GM12878 (cell line): ENCODE measurements at regions not wholly inside any gene's neighbourhood (a gene's known extent, or its start where the extent isn't known, plus 50 kb on each side); places are given as distances from the start of the nearest gene placed in this dataset.

ENCODE experiments used
- ATF3 ChIP-seq: IDR thresholded peaks from 2 replicates; pipeline ENCODE4 v1.6.1; 2011; ENCODE audit warnings: low read depth, mild to moderate bottlenecking, low read length, moderate library complexity, borderline replicate concordance; ENCODE audit errors: extremely low read depth
- E2F4 ChIP-seq: IDR thresholded peaks from 2 replicates; pipeline ENCODE4 v1.6.1; 2012; ENCODE audit warnings: low read depth, low read length, improper control_type of control experiment
- NKRF ChIP-seq: fragments of 450-650 bp; conservative IDR thresholded peaks from 2 replicates; pipeline ENCODE4 v1.6.1; 2017; ENCODE audit warnings: mild to moderate bottlenecking, moderate library complexity
- PRDM15 ChIP-seq: fragments of 450-650 bp; formaldehyde crosslinking; IDR thresholded peaks from 2 replicates; pipeline ENCODE4 v1.4.0; 2020; ENCODE audit warnings: mild to moderate bottlenecking, moderate library complexity
- SPI1 ChIP-seq: IDR thresholded peaks from 2 replicates; pipeline ENCODE4 v1.6.1; 2011; ENCODE audit warnings: low read depth, mild to moderate bottlenecking, low read length, moderate library complexity, borderline replicate concordance; ENCODE audit not compliant: insufficient read depth
- USF1 ChIP-seq: IDR thresholded peaks from 2 replicates; pipeline ENCODE4 v1.6.1; 2011; ENCODE audit warnings: borderline replicate concordance, low read depth, mild to moderate bottlenecking, moderate library complexity, mixed read lengths, low read length; ENCODE audit not compliant: insufficient read depth; ENCODE audit errors: extremely low read length
- ZNF274 ChIP-seq: IDR thresholded peaks from one replicate; pipeline ENCODE4 v1.8.0; 2011; ENCODE audit not compliant: insufficient read length, insufficient read depth
- ZNF687 ChIP-seq: fragments of 450-650 bp; IDR thresholded peaks from 2 replicates; pipeline ENCODE4 v1.6.1; 2017; ENCODE audit warnings: mild to moderate bottlenecking, moderate library complexity

GRCh38 chr4:186018784-186019183, 50.2 kb upstream of the TLR3 start (continued):
- no peak for TF ChIP-seq ZNF274
- TF ChIP-seq USF1 = no peak
- no peak for TF ChIP-seq NKRF
- no peak for TF ChIP-seq ZNF687
- TF ChIP-seq ATF3 = no peak
- TF ChIP-seq PRDM15 (CRISPR knock-in tag) = no peak
- TF ChIP-seq E2F4 = no peak
- no peak for TF ChIP-seq SPI1
